ENCODE measurements at regions not wholly inside any gene's neighbourhood (a gene's known extent, or its start where the extent isn't known, plus 50 kb on each side); places are given as distances from the start of the nearest gene placed in this dataset.
"Not testable (repeated sequence)": the region's sequence is repeated elsewhere in the genome, so short reads cannot be mapped to it uniquely, and the experiment has no call there.

GRCh38 chr6:85344996-85345395 lies 104.9 kb upstream of the NT5E start:
- POLR2A ChIA-PET = no interaction called here
- TF ChIP-seq FEZF1 (tag by site-specific recombination; IDR thresholded peaks at IDR 0.05) = no peak
- no peak for TF ChIP-seq ZNF24 (tag by site-specific recombination; IDR thresholded peaks at IDR 0.05)
- TF ChIP-seq ZSCAN30 (tag by site-specific recombination; IDR thresholded peaks at IDR 0.05) = no peak
- no peak for TF ChIP-seq KLF1 (tag by site-specific recombination; IDR thresholded peaks at IDR 0.05)
- TF ChIP-seq ZNF138 (tag by site-specific recombination; IDR thresholded peaks at IDR 0.05; ENCODE audit: borderline replicate concordance) = no peak
- TF ChIP-seq PRDM10 (tag by site-specific recombination; IDR thresholded peaks at IDR 0.05) = no peak
- TF ChIP-seq ZNF549 (tag by site-specific recombination; IDR thresholded peaks at IDR 0.05) = no peak
- no peak for TF ChIP-seq ZNF354C (tag by site-specific recombination; IDR thresholded peaks at IDR 0.05; ENCODE audit: borderline replicate concordance, low read depth)
- CTCF ChIA-PET = interaction anchor here (1.4 to 2.8 kb wide), 3 partner anchors 10 to 138 kb away, joined by 7 to 21 read pairs (median 15); no protein-coding TSS in a partner anchor
- H3K27ac ChIP-seq (ENCODE audit: extremely low read depth, low read depth, low read length) = no peak overlapping the region
- no peaks in the 10 kb centered on the region for H3K9me3 ChIP-seq (ENCODE audit: control insufficient read depth, insufficient read depth, low read depth, low read length)
- no peak overlapping the region for H3K4me3 ChIP-seq (ENCODE audit: low read depth, low read length)
- no peaks in the 10 kb centered on the region for H3K36me3 ChIP-seq (ENCODE audit: control insufficient read depth in 2 of 2, insufficient read depth in 1 of 2, low read length in 2 of 2)
- H3K4me1 ChIP-seq (ENCODE audit: control insufficient read depth, insufficient read depth, low read length) = no peaks in the 10 kb centered on the region

GRCh38 chr6:85343428-85343827 lies 106.5 kb upstream of the NT5E start:
- no peaks in the 10 kb centered on the region for H3K36me3 ChIP-seq (ENCODE audit: control insufficient read depth in 2 of 2, insufficient read depth in 1 of 2, low read length in 2 of 2)
- ChIA-PET POLR2A (no interaction called here), CTCF (interaction anchor here (2.8 kb wide), 1 partner anchor 11 kb away, joined by 21 read pairs; no protein-coding TSS in a partner anchor)
- H3K9me3 ChIP-seq (ENCODE audit: control insufficient read depth, insufficient read depth, low read depth, low read length) = no peaks in the 10 kb centered on the region; the same call in 1 of the 2 replicates
- no peak overlapping the region for H3K27ac ChIP-seq (ENCODE audit: extremely low read depth, low read depth, low read length)
- no peaks in the 10 kb centered on the region for H3K4me1 ChIP-seq (ENCODE audit: control insufficient read depth, insufficient read depth, low read length)
- TF ChIP-seq KLF1 (tag by site-specific recombination; IDR thresholded peaks at IDR 0.05) (no peak), ZNF623 (tag by site-specific recombination; IDR thresholded peaks at IDR 0.05) (no peak), ZNF138 (tag by site-specific recombination; IDR thresholded peaks at IDR 0.05; ENCODE audit: borderline replicate concordance) (no peak), ZNF341 (tag by site-specific recombination; IDR thresholded peaks at IDR 0.05; ENCODE audit: low read depth) (no peak)
- no peak overlapping the region for H3K4me3 ChIP-seq (ENCODE audit: low read depth, low read length)

- Histone ChIP-seq H3K4me3 (ENCODE audit: low read depth, low read length) (no peak overlapping the region), H3K36me3 (ENCODE audit: control insufficient read depth in 2 of 2, insufficient read depth in 1 of 2, low read length in 2 of 2) (no peaks in the 10 kb centered on the region), H3K9me3 (ENCODE audit: control insufficient read depth, insufficient read depth, low read depth, low read length) (no peaks in the 10 kb centered on the region), H3K27ac (ENCODE audit: extremely low read depth, low read depth, low read length) (no peak overlapping the region), H3K4me1 (ENCODE audit: control insufficient read depth, insufficient read depth, low read length) (no peaks in the 10 kb centered on the region)
- ChIA-PET CTCF (no interaction called here), POLR2A (no interaction called here)
- TF ChIP-seq ZNF561 (tag by site-specific recombination; IDR thresholded peaks at IDR 0.05; ENCODE audit: borderline replicate concordance) (no peak), ZFHX2 (tag by site-specific recombination; conservative IDR thresholded peaks at IDR 0.05) (no peak)
Observed at GRCh38 chr6:85329196-85329595, 120.7 kb upstream of the NT5E start.

DNA sequence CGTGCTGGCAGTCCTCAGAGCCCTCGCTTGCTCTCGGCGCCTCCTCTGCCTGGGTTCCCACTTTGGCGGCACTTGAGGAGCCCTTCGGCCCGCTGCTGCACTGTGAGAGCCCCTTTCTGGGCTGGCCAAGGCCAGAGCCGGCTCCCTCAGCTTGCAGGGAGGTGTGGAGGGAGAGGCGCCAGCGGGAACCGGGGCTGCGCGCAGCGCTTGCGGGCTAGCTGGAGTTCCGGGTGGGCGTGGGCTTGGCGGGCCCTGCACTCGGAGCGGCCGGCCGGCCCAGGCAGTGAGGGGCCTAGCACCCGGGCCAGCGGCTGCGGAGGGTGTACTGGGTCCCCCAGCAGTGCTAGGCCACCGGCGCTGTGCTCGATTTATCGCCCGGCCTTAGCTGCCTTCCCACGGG lies 124.1 kb upstream of the NT5E start:
- H3K27ac ChIP-seq (ENCODE audit: extremely low read depth, low read depth, low read length); H3K4me3 ChIP-seq (ENCODE audit: low read depth, low read length); H3K36me3 ChIP-seq (ENCODE audit: control insufficient read depth in 2 of 2, insufficient read depth in 1 of 2, low read length in 2 of 2); H3K9me3 ChIP-seq (ENCODE audit: control insufficient read depth, insufficient read depth, low read depth, low read length); POLR2A ChIA-PET; H3K4me1 ChIP-seq (ENCODE audit: control insufficient read depth, insufficient read depth, low read length): not testable (repeated sequence)
- CTCF ChIA-PET = interaction anchor here (0.7 to 1.3 kb wide), 2 partner anchors 45 to 757 kb away, joined by 3 read pairs; no protein-coding TSS in a partner anchor
